Activated T-helper 1 cell treated with anti-CD3 and anti-CD28 coated beads, Interleukin-12 subunit alpha, Interleukin-12 subunit beta, Interleukin-2, Interleukin-4 antibody, amounts not matched to agents 30 ng/mL and 10 ng/mL and 1 ng/mL, durations not matched to agents 14 hours and 24 hours and 36 hours (primary cell): ENCODE measurements at regions not wholly inside any gene's neighbourhood (a gene's known extent, or its start where the extent isn't known, plus 50 kb on each side); places are given as distances from the start of the nearest gene placed in this dataset.

Experiments
- DNase-seq: peaks from one replicate; pipeline ENCODE4 v3.0.0; 2021; ENCODE audit warnings: low spot score
- H3K27ac Mint-ChIP-seq: one replicate; pipeline ENCODE4 v1.8.0; 2021; ENCODE audit warnings: mild to moderate bottlenecking, mixed read lengths
- H3K27me3 Mint-ChIP-seq: one replicate; pipeline ENCODE4 v1.8.0; 2022; ENCODE audit warnings: mild to moderate bottlenecking, moderate library complexity, mixed read lengths; ENCODE audit not compliant: insufficient read depth
- H3K36me3 Mint-ChIP-seq: one replicate; pipeline ENCODE4 v1.8.0; 2021; ENCODE audit warnings: low read depth, mixed read lengths
- H3K4me1 Mint-ChIP-seq: one replicate; pipeline ENCODE4 v1.8.0; 2021; ENCODE audit warnings: low read depth, mixed read lengths
- H3K4me3 Mint-ChIP-seq: one replicate; pipeline ENCODE4 v1.8.0; 2021; ENCODE audit warnings: mild to moderate bottlenecking, moderate library complexity, mixed read lengths
- H3K9me3 Mint-ChIP-seq: one replicate; pipeline ENCODE4 v1.8.0; 2021; ENCODE audit warnings: mixed read lengths
- intact Hi-C: fragments of 100-400 bp; cut with micrococcal nuclease; formaldehyde crosslinking; loops from one replicate; pipeline ENCODE4 v1.15.1; 2024

- no peaks in the 10 kb centered on the region for H3K4me1 Mint-ChIP-seq
- intact Hi-C loops = no loop called here
- H3K36me3 Mint-ChIP-seq = no peaks in the 10 kb centered on the region
- H3K4me3 Mint-ChIP-seq = no peak overlapping the region
- DNase-seq = no peak
- H3K27ac Mint-ChIP-seq = no peak overlapping the region
- peaks cover 2% of the 10 kb centered on the region for H3K27me3 Mint-ChIP-seq
- no peaks in the 10 kb centered on the region for H3K9me3 Mint-ChIP-seq
These were observed 88.9 kb downstream of the NUDT12 start for GRCh38 chr5:103473725-103474124.

DNA sequence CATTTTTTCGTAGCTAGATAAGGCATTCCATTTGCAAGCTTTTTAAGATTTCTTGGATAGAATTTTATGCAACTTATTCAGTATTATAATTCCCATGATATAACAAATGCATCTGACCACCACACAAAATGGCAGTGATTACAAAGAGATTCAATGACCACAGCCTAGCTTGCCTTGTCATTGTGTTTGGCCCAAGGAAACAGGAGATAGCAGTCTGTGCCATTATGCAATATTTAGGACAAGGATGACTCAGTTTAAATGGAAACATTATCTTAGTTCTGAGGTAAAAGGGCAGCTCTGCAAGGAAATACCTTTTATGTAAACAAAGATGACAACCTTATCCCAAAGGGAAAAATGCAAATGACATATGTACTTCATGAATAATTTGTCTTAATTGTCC lies 89.8 kb downstream of the NUDT12 start:
- H3K36me3 Mint-ChIP-seq = no peaks in the 10 kb centered on the region
- H3K27me3 Mint-ChIP-seq = peaks cover 2% of the 10 kb centered on the region
- H3K4me3 Mint-ChIP-seq = no peak overlapping the region
- intact Hi-C loops = no loop called here
- no peaks in the 10 kb centered on the region for H3K9me3 Mint-ChIP-seq
- H3K4me1 Mint-ChIP-seq = no peaks in the 10 kb centered on the region
- H3K27ac Mint-ChIP-seq = no peak overlapping the region
- no peak for DNase-seq

DNA sequence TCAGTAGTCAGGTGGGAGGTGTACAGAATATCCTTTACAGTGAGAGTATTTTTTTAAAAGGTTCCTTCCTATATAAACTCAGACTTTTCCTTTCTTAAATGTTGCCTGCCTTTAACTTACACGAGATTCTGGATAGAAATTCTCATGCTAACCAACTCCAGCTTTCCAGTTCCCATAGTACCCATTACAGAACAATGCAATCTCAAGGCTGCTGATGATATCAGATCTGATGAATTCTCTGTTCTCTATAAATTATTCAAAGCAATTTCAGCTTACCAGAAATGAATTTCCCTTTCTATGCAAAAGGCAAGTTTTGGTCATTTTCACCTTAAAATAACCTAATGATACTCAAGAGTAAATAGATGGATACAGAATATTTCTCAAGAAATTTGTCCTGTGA lies 90.3 kb downstream of the NUDT12 start:
- Mint-ChIP-seq H3K36me3 (no peaks in the 10 kb centered on the region), H3K4me1 (no peaks in the 10 kb centered on the region), H3K4me3 (no peak overlapping the region), H3K27me3 (peaks cover 2% of the 10 kb centered on the region), H3K9me3 (no peaks in the 10 kb centered on the region), H3K27ac (no peak overlapping the region)
- DNase-seq = no peak
- intact Hi-C loops = no loop called here

DNA sequence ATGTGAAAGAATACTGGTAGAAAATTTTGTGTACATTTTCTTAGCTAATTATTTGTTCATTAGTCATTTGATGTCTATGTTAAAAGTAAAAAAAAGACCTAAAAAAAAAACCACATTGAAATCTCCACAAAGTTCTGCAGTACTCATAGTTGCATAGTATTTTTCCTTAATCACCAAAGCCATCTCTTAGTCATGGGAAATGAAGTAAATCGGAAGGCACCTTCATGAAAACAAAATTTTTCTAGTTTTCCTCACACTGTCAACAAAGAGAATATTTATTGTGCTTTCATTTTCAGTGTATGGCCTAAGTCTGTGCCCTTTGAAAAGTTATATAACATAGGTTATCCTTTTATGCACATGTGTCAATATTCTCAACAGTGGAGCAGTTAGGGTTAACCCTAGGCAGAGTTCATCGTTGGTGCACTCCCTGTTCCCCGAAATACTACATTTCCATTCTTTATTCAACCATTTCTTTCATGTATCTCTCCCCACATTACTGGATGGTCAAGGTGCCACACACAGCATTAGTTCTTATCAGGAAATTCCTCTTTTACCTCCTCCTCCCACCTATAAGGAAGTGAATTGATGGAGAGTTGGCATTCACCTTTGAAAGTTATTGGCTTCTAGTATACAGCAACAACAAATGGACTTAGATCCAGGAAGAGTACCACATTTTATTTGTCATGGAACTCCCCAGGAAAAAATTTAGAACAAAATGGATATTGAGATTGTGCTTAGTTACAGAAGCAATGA lies 93.1 kb downstream of the NUDT12 start:
- Mint-ChIP-seq H3K4me1 (no peaks in the 10 kb centered on the region), H3K36me3 (no peaks in the 10 kb centered on the region), H3K27ac (no peak overlapping the region), H3K9me3 (no peaks in the 10 kb centered on the region), H3K27me3 (peaks cover 2% of the 10 kb centered on the region), H3K4me3 (no peak overlapping the region)
- DNase-seq = no peak
- intact Hi-C loops = no loop called here

- intact Hi-C loops = no loop called here
These were observed 94.8 kb downstream of the NUDT12 start for GRCh38 chr5:103467831-103468230.

DNA sequence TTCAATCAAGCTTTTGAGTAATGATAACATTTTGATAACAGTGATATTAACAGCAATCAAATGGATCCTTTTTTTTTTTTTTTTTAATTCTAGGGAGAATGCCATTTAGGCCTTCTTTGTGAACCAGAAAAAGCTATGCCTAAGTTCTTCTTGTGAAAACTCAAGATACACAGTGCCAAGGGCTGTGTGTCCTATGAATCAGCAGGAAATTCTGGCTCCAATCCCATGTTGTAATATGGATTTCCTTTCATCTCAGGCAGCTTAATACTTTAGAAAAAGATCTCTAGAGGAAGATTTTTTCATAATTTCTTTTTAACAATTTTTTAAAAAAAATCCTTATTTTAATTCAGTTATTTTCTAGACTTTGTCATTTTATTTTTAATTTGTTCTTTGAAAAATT lies 96.1 kb downstream of the NUDT12 start:
- H3K4me3 Mint-ChIP-seq = no peak overlapping the region
- no peak for DNase-seq
- no peak overlapping the region for H3K27ac Mint-ChIP-seq
- peaks cover 2% of the 10 kb centered on the region for H3K27me3 Mint-ChIP-seq
- H3K36me3 Mint-ChIP-seq = no peaks in the 10 kb centered on the region
- intact Hi-C loops = no loop called here
- no peaks in the 10 kb centered on the region for H3K9me3 Mint-ChIP-seq
- no peaks in the 10 kb centered on the region for H3K4me1 Mint-ChIP-seq

More at GRCh38 chr5:103467831-103468230, 94.8 kb downstream of the NUDT12 start:
- Mint-ChIP-seq H3K9me3 (no peaks in the 10 kb centered on the region), H3K36me3 (no peaks in the 10 kb centered on the region), H3K27ac (no peak overlapping the region), H3K27me3 (peaks cover 2% of the 10 kb centered on the region), H3K4me1 (no peaks in the 10 kb centered on the region), H3K4me3 (no peak overlapping the region)
- no peak for DNase-seq

- H3K9me3 Mint-ChIP-seq = no peaks in the 10 kb centered on the region
- no peaks in the 10 kb centered on the region for H3K4me1 Mint-ChIP-seq
- intact Hi-C loops = no loop called here
- no peaks in the 10 kb centered on the region for H3K36me3 Mint-ChIP-seq
- no peak overlapping the region for H3K4me3 Mint-ChIP-seq
- H3K27ac Mint-ChIP-seq = no peak overlapping the region
- DNase-seq = no peak
- no peaks in the 10 kb centered on the region for H3K27me3 Mint-ChIP-seq
These were observed 96.7 kb downstream of the NUDT12 start for GRCh38 chr5:103465891-103466290.

GRCh38 chr5:103464835-103465484 lies 97.6 kb downstream of the NUDT12 start:
- Mint-ChIP-seq H3K4me3 (no peak overlapping the region), H3K9me3 (no peaks in the 10 kb centered on the region), H3K4me1 (no peaks in the 10 kb centered on the region), H3K27me3 (no peaks in the 10 kb centered on the region), H3K27ac (no peak overlapping the region), H3K36me3 (no peaks in the 10 kb centered on the region)
- DNase-seq = no peak
- intact Hi-C loops = no loop called here

GRCh38 chr5:103463261-103463660 lies 99.3 kb downstream of the NUDT12 start:
- no peak for DNase-seq
- no peaks in the 10 kb centered on the region for H3K27me3 Mint-ChIP-seq
- intact Hi-C loops = no loop called here
- no peaks in the 10 kb centered on the region for H3K36me3 Mint-ChIP-seq
- no peak overlapping the region for H3K4me3 Mint-ChIP-seq
- no peak overlapping the region for H3K27ac Mint-ChIP-seq
- no peaks in the 10 kb centered on the region for H3K4me1 Mint-ChIP-seq
- no peaks in the 10 kb centered on the region for H3K9me3 Mint-ChIP-seq

GRCh38 chr5:103461243-103461642 lies 101.3 kb downstream of the NUDT12 start:
- Mint-ChIP-seq H3K36me3 (no peaks in the 10 kb centered on the region), H3K9me3 (no peaks in the 10 kb centered on the region), H3K27me3 (no peaks in the 10 kb centered on the region), H3K4me3 (no peak overlapping the region), H3K27ac (no peak overlapping the region), H3K4me1 (no peaks in the 10 kb centered on the region)
- intact Hi-C loops = no loop called here
- no peak for DNase-seq

DNA sequence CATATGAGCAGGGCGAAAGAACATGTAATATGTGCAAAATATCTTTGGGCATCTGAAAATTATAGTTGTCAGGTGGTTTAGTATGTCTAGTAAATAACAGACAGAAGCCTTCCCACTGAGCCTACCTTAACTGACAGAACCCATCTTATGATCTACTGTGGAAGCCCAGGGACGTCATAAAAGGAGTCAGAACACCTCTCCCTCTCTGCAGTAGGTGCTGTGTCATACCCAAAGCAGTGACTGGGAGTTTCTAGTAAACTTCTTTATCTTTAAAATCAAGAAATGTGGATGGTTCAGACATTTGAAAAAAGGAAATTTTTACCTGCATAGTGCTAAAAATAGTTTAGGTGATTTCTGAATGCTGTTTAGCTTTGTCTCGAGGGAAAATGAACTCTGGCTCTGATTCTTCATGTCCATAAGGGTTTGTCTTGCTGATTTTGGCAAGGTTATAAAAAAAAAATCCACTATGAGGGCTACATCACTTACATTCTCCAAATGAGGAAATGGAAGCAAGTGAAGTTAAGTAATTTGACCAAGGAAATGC lies 104.0 kb downstream of the NUDT12 start:
- intact Hi-C loops = no loop called here
- H3K27ac Mint-ChIP-seq = no peak overlapping the region
- no peak for DNase-seq
- H3K9me3 Mint-ChIP-seq = no peaks in the 10 kb centered on the region
- H3K27me3 Mint-ChIP-seq = peaks cover 3% of the 10 kb centered on the region
- no peaks in the 10 kb centered on the region for H3K4me1 Mint-ChIP-seq
- no peaks in the 10 kb centered on the region for H3K36me3 Mint-ChIP-seq
- H3K4me3 Mint-ChIP-seq = no peak overlapping the region

DNA sequence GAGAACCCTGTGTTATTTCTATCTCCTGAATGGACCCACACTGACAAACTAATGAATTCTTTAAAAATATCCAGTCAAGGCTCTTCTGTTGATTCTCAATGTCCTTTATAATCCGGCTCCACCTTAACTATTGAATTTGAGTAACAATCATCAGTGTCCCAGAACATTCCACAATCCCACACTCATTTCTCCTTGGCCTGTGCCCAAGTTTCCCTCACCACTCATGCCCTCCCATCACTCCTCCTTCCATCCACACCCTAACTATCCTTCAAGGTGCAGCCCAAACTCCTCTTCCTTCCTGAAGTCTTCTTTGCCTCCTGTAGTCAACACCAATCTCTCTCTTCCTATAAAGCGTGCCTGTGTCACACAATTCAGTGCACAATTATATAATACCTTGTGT lies 106.1 kb downstream of the NUDT12 start:
- intact Hi-C loops = no loop called here
- H3K4me3 Mint-ChIP-seq = no peak overlapping the region
- peaks cover 3% of the 10 kb centered on the region for H3K27me3 Mint-ChIP-seq
- no peaks in the 10 kb centered on the region for H3K36me3 Mint-ChIP-seq
- H3K27ac Mint-ChIP-seq = no peak overlapping the region
- H3K4me1 Mint-ChIP-seq = no peaks in the 10 kb centered on the region
- H3K9me3 Mint-ChIP-seq = no peaks in the 10 kb centered on the region
- no peak for DNase-seq

DNA sequence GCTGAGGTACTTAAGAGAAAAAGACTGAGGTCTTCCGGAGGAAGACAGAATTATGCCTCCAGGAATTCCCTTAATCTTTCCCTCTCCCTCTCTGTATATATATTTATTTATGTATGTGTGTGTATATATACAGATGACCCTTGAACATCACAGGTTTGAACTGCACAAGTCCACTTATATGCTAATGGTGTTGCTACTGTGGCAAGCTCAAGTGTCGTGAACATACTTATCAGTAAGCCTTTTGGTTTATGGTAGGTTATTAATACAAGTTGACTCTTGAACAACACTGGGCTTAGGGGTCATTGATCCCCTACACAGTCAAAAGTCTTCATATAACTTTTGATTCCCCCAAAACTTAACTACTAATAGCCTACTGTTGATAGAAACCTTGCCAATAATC lies 106.8 kb downstream of the NUDT12 start:
- H3K4me1 Mint-ChIP-seq = no peaks in the 10 kb centered on the region
- intact Hi-C loops = no loop called here
- peaks cover 3% of the 10 kb centered on the region for H3K27me3 Mint-ChIP-seq
- no peak overlapping the region for H3K4me3 Mint-ChIP-seq
- H3K36me3 Mint-ChIP-seq = no peaks in the 10 kb centered on the region
- H3K9me3 Mint-ChIP-seq = no peaks in the 10 kb centered on the region
- no peak for DNase-seq
- H3K27ac Mint-ChIP-seq = no peak overlapping the region
